Common myeloid progenitor, CD34-positive (primary cell): ENCODE measurements at regions not wholly inside any gene's neighbourhood (a gene's known extent, or its start where the extent isn't known, plus 50 kb on each side); places are given as distances from the start of the nearest gene placed in this dataset.
A peak's percentile ranks its signal among the peaks of the same experiment; 100 is the strongest.
"Not testable (repeated sequence)": the region's sequence is repeated elsewhere in the genome, so short reads cannot be mapped to it uniquely, and the experiment has no call there.

Experiments
- CTCF ChIA-PET: fragments of 350-600 bp; sonication (Branson Sonifier 250); formaldehyde crosslinking; loops from one replicate; lab custom pipeline; 2021; ENCODE audit warnings: antibody characterized with exemption; lab: Charles Lee
- POLR2A ChIA-PET: fragments of 350-600 bp; sonication (Branson Sonifier 250); formaldehyde crosslinking; loops from one replicate; lab custom pipeline; 2021; ENCODE audit warnings: antibody characterized with exemption; lab: Charles Lee
- DNase-seq, 3 donors: peaks; one replicate each; pipeline versions ENCODE4 v3.0.0 to v3.0.0-alpha.2; 2013
- H3K27ac ChIP-seq, 2 experiments: 1 replicate in 1 of 2; 2 replicates in 1 of 2; pipeline ENCODE4 v1.7.0; 2013; ENCODE audit warnings: inconsistent platforms in 2 of 2, low read length in 2 of 2, mild to moderate bottlenecking in 2 of 2, low read depth in 1 of 2, moderate library complexity in 1 of 2; ENCODE audit not compliant: severe bottlenecking in 2 of 2, insufficient read depth in 1 of 2, poor library complexity in 1 of 2
- H3K27me3 ChIP-seq, 5 experiments: replicated peaks in 2 of 5; 1 replicate in 3 of 5; 2 replicates in 2 of 5; pipeline versions ENCODE4 v1.6.1 to v1.7.0; 2013; ENCODE audit warnings: low read length in 4 of 5, mild to moderate bottlenecking in 2 of 5, moderate library complexity in 2 of 5, inconsistent platforms in 1 of 5; ENCODE audit not compliant: insufficient read depth in 5 of 5, control insufficient read depth in 4 of 5
- H3K36me3 ChIP-seq, 4 experiments: 1 replicate in 2 of 4; 2 replicates in 2 of 4; pipeline versions ENCODE4 v1.6.1 to v1.7.0; 2013; ENCODE audit warnings: low read length in 3 of 4, control low read depth in 1 of 4, mild to moderate bottlenecking in 1 of 4; ENCODE audit not compliant: control insufficient read depth in 4 of 4, insufficient read depth in 4 of 4
- H3K4me1 ChIP-seq, 4 experiments: 1 replicate in 3 of 4; 2 replicates in 1 of 4; pipeline versions ENCODE4 v1.6.1 to v1.7.1; 2013; ENCODE audit warnings: low read length in 3 of 4, mild to moderate bottlenecking in 3 of 4, control low read depth in 1 of 4, inconsistent platforms in 1 of 4, moderate library complexity in 1 of 4; ENCODE audit not compliant: control insufficient read depth in 4 of 4, insufficient read depth in 4 of 4; ENCODE audit errors: control extremely low read depth in 1 of 4
- H3K4me3 ChIP-seq, 7 experiments: 1 replicate in 4 of 7; 2 replicates in 3 of 7; pipeline versions ENCODE4 v1.5.1 to v1.7.0; 2013; ENCODE audit warnings: mild to moderate bottlenecking in 7 of 7, low read length in 6 of 7, moderate library complexity in 6 of 7, inconsistent platforms in 2 of 7, low read depth in 2 of 7, control low read depth in 1 of 7; ENCODE audit not compliant: insufficient read depth in 4 of 7, control insufficient read depth in 1 of 7; ENCODE audit errors: extremely low read depth in 1 of 7
- H3K9me3 ChIP-seq, 5 experiments: 1 replicate in 4 of 5; 2 replicates in 1 of 5; pipeline versions ENCODE4 v1.6.1 to v1.7.1; 2013; ENCODE audit warnings: low read length in 4 of 5, mild to moderate bottlenecking in 2 of 5, inconsistent platforms in 1 of 5, low read depth in 1 of 5, moderate library complexity in 1 of 5; ENCODE audit not compliant: control insufficient read depth in 4 of 5, insufficient read depth in 2 of 5; ENCODE audit errors: control extremely low read depth in 1 of 5
- WGBS: methylation state at CpG from one replicate; pipeline ENCODE4 v1.1.5; 2013; ENCODE audit not compliant: insufficient coverage; 5-methylcytosine and 5-hydroxymethylcytosine counted together

GRCh38 chr18:64392202-64392601 is 243.3 kb upstream of the LINC00305 start:
- 100% methylated on average over 1 of the region's 1 CpG for WGBS
- Histone ChIP-seq H3K4me1 (no peaks in the 10 kb centered on the region), H3K27me3 (no peaks in the 10 kb centered on the region), H3K4me3 (no peak overlapping the region), H3K36me3 (no peaks in the 10 kb centered on the region), H3K9me3 (no peaks in the 10 kb centered on the region), H3K27ac (no peak overlapping the region)
- DNase-seq = no peak
- POLR2A ChIA-PET = no interaction called here
- CTCF ChIA-PET = no interaction called here

GRCh38 chr18:64384101-64384500 is 235.2 kb upstream of the LINC00305 start:
- H3K4me1 ChIP-seq = peaks cover 0 to 12% (median 4%) of the 10 kb centered on the region in 4 experiments
- no CpG with 5 or more reads among the region's 1 CpG for WGBS
- H3K36me3 ChIP-seq = no peaks in the 10 kb centered on the region
- H3K4me3 ChIP-seq = no peak overlapping the region
- H3K27ac ChIP-seq = no peak overlapping the region
- ChIA-PET CTCF (no interaction called here), POLR2A (no interaction called here)
- H3K9me3 ChIP-seq = no peaks in the 10 kb centered on the region
- no peaks in the 10 kb centered on the region for H3K27me3 ChIP-seq
- DNase-seq = no peak

- POLR2A ChIA-PET = interaction anchor here (0.5 kb wide), 1 partner anchor 10 kb away, joined by 3 read pairs; no protein-coding TSS in a partner anchor
- DNase-seq = peak; percentile 12 to 72 (median 58)
- peaks cover 0 to 12% (median 4%) of the 10 kb centered on the region in 4 experiments for H3K4me1 ChIP-seq
- H3K4me3 ChIP-seq = no peak overlapping the region
- no peaks in the 10 kb centered on the region for H3K27me3 ChIP-seq
- H3K27ac ChIP-seq = no peak overlapping the region
- peaks cover 0 to 3% (median 0%) of the 10 kb centered on the region in 5 experiments for H3K9me3 ChIP-seq
- H3K36me3 ChIP-seq = no peaks in the 10 kb centered on the region
- CTCF ChIA-PET = no interaction called here
- no CpG with 5 or more reads among the region's 1 CpG for WGBS
Measured at GRCh38 chr18:64380117-64380516, 231.2 kb upstream of the LINC00305 start.

- H3K4me3 ChIP-seq = no peak overlapping the region
- H3K36me3 ChIP-seq = no peaks in the 10 kb centered on the region
- H3K9me3 ChIP-seq = peaks cover 0 to 4% (median 0%) of the 10 kb centered on the region in 5 experiments
- ChIA-PET POLR2A (no interaction called here), CTCF (no interaction called here)
- H3K27ac ChIP-seq = no peak overlapping the region
- WGBS = no CpG with 5 or more reads among the region's 1 CpG
- DNase-seq = peak in 1 of 3 donors; percentile 8
- H3K4me1 ChIP-seq = peaks cover 0 to 12% (median 4%) of the 10 kb centered on the region in 4 experiments
- no peaks in the 10 kb centered on the region for H3K27me3 ChIP-seq
Measured at GRCh38 chr18:64379662-64380061, 230.8 kb upstream of the LINC00305 start.

- POLR2A ChIA-PET = no interaction called here
- Histone ChIP-seq H3K27me3 (no peaks in the 10 kb centered on the region), H3K4me1 (peaks cover 0 to 12% (median 4%) of the 10 kb centered on the region in 4 experiments), H3K36me3 (no peaks in the 10 kb centered on the region), H3K4me3 (no peak overlapping the region), H3K27ac (no peak overlapping the region), H3K9me3 (peaks cover 0 to 5% (median 0%) of the 10 kb centered on the region in 5 experiments)
- 93% methylated on average over 2 of the region's 4 CpGs for WGBS
- CTCF ChIA-PET = interaction anchor here (0.7 kb wide), 1 partner anchor 267 kb away, joined by 3 read pairs; no protein-coding TSS in a partner anchor
- no peak for DNase-seq
Measured at GRCh38 chr18:64377446-64377845, 228.6 kb upstream of the LINC00305 start.

GRCh38 chr18:64372850-64373249 is 224.0 kb upstream of the LINC00305 start:
- H3K27me3 ChIP-seq = no peaks in the 10 kb centered on the region
- no peak overlapping the region for H3K4me3 ChIP-seq
- CTCF ChIA-PET = no interaction called here
- no CpG with 5 or more reads among the region's 2 CpGs for WGBS
- H3K4me1 ChIP-seq = no peaks in the 10 kb centered on the region
- peaks cover 0 to 5% (median 0%) of the 10 kb centered on the region in 5 experiments for H3K9me3 ChIP-seq
- H3K36me3 ChIP-seq = no peaks in the 10 kb centered on the region
- POLR2A ChIA-PET = no interaction called here
- H3K27ac ChIP-seq = no peak overlapping the region
- DNase-seq = no peak

- H3K9me3 ChIP-seq, CTCF ChIA-PET, POLR2A ChIA-PET, H3K4me1 ChIP-seq, H3K27ac ChIP-seq, H3K36me3 ChIP-seq, DNase-seq, H3K4me3 ChIP-seq, H3K27me3 ChIP-seq: not testable (repeated sequence)
- WGBS = no CpG with 5 or more reads among the region's 8 CpGs
Measured at GRCh38 chr18:64369830-64370440, 221.0 kb upstream of the LINC00305 start.
